ENCODE measurements at regions not wholly inside any gene's neighbourhood (a gene's known extent, or its start where the extent isn't known, plus 50 kb on each side); places are given as distances from the start of the nearest gene placed in this dataset.

GRCh38 chr18:27713037-27713737, 463.7 kb downstream of the CDH2 start:
- no peak for DNase-seq (ENCODE audit: extremely low read depth in 1 of 11, low read depth in 9 of 11, low spot score in 4 of 11)

GRCh38 chr18:27712066-27712465, 464.9 kb downstream of the CDH2 start:
- no peak for DNase-seq (ENCODE audit: extremely low read depth in 1 of 11, low read depth in 9 of 11, low spot score in 4 of 11)

- no peak for DNase-seq (ENCODE audit: extremely low read depth in 1 of 11, low read depth in 9 of 11, low spot score in 4 of 11)
These were observed 465.5 kb downstream of the CDH2 start for GRCh38 chr18:27711382-27711781.

- no peak for DNase-seq (ENCODE audit: extremely low read depth in 1 of 11, low read depth in 9 of 11, low spot score in 4 of 11)
These were observed 467.6 kb downstream of the CDH2 start for GRCh38 chr18:27709344-27709743.

- DNase-seq (ENCODE audit: extremely low read depth in 1 of 11, low read depth in 9 of 11, low spot score in 4 of 11), result no peak
These were observed 469.7 kb downstream of the CDH2 start for GRCh38 chr18:27707201-27707600.

- DNase-seq (ENCODE audit: extremely low read depth in 1 of 11, low read depth in 9 of 11, low spot score in 4 of 11), result peak in 6 of 11 donors; percentile 23 to 64 (median 32)
These were observed 472.1 kb downstream of the CDH2 start for GRCh38 chr18:27704736-27705361.

GRCh38 chr18:27699137-27699536, 477.8 kb downstream of the CDH2 start:
- no peak for DNase-seq (ENCODE audit: extremely low read depth in 1 of 11, low read depth in 9 of 11, low spot score in 4 of 11)

- DNase-seq (ENCODE audit: extremely low read depth in 1 of 11, low read depth in 9 of 11, low spot score in 4 of 11), result no peak
These were observed 480.8 kb downstream of the CDH2 start for GRCh38 chr18:27696148-27696547.

- no peak for DNase-seq (ENCODE audit: extremely low read depth in 1 of 11, low read depth in 9 of 11, low spot score in 4 of 11)
These were observed 481.4 kb downstream of the CDH2 start for GRCh38 chr18:27695503-27695902.

- DNase-seq (ENCODE audit: extremely low read depth in 1 of 11, low read depth in 9 of 11, low spot score in 4 of 11), result no peak
These were observed 481.9 kb downstream of the CDH2 start for GRCh38 chr18:27695052-27695451.

GRCh38 chr18:27688581-27688980, 488.3 kb downstream of the CDH2 start:
- no peak for DNase-seq (ENCODE audit: extremely low read depth in 1 of 11, low read depth in 9 of 11, low spot score in 4 of 11)

GRCh38 chr18:27687351-27687979, 489.5 kb downstream of the CDH2 start:
- no peak for DNase-seq (ENCODE audit: extremely low read depth in 1 of 11, low read depth in 9 of 11, low spot score in 4 of 11)

GRCh38 chr18:27685807-27686412, 491.0 kb downstream of the CDH2 start:
- DNase-seq (ENCODE audit: extremely low read depth in 1 of 11, low read depth in 9 of 11, low spot score in 4 of 11), result peak in 3 of 11 donors; percentile 18 to 26 (median 19)

GRCh38 chr18:27685091-27685490, 491.8 kb downstream of the CDH2 start:
- DNase-seq (ENCODE audit: extremely low read depth in 1 of 11, low read depth in 9 of 11, low spot score in 4 of 11), result no peak

- DNase-seq (ENCODE audit: extremely low read depth in 1 of 11, low read depth in 9 of 11, low spot score in 4 of 11), result no peak
These were observed 489.3 kb upstream of the CHST9 start for GRCh38 chr18:27674411-27674810.

GRCh38 chr18:27673861-27674260, 488.8 kb upstream of the CHST9 start:
- DNase-seq (ENCODE audit: extremely low read depth in 1 of 11, low read depth in 9 of 11, low spot score in 4 of 11), result no peak

GRCh38 chr18:27668158-27668557, 483.1 kb upstream of the CHST9 start:
- DNase-seq (ENCODE audit: extremely low read depth in 1 of 11, low read depth in 9 of 11, low spot score in 4 of 11), result no peak

- DNase-seq (ENCODE audit: extremely low read depth in 1 of 11, low read depth in 9 of 11, low spot score in 4 of 11), result no peak
These were observed 482.0 kb upstream of the CHST9 start for GRCh38 chr18:27667064-27667463.

- DNase-seq (ENCODE audit: extremely low read depth in 1 of 11, low read depth in 9 of 11, low spot score in 4 of 11), result no peak
These were observed 480.9 kb upstream of the CHST9 start for GRCh38 chr18:27666016-27666415.

GRCh38 chr18:27665264-27665799, 480.2 kb upstream of the CHST9 start:
- DNase-seq (ENCODE audit: extremely low read depth in 1 of 11, low read depth in 9 of 11, low spot score in 4 of 11), result no peak

Measured in renal cortex interstitium (tissue), 11 donors.